IPS DF 6.9 (cell line): ENCODE measurements at regions not wholly inside any gene's neighbourhood (a gene's known extent, or its start where the extent isn't known, plus 50 kb on each side); places are given as distances from the start of the nearest gene placed in this dataset.

Experiments used
- DNase-seq: peaks from one replicate; pipeline ENCODE4 v3.0.0-alpha.2; 2013; ENCODE audit warnings: low read depth, low spot score
- H3K27ac ChIP-seq: one replicate; pipeline ENCODE4 v1.5.1; 2013; ENCODE audit warnings: low read length, control low read depth
- H3K27me3 ChIP-seq: 2 replicates; pipeline ENCODE4 v1.6.1; 2013; ENCODE audit warnings: mild to moderate bottlenecking, low read length; ENCODE audit not compliant: control insufficient read depth, insufficient read depth
- H3K36me3 ChIP-seq: 2 replicates; pipeline ENCODE4 v1.6.1; 2013; ENCODE audit warnings: low read length; ENCODE audit not compliant: control insufficient read depth, insufficient read depth
- H3K4me1 ChIP-seq: 2 replicates; pipeline ENCODE4 v1.6.1; 2013; ENCODE audit warnings: low read length; ENCODE audit not compliant: control insufficient read depth, insufficient read depth
- H3K4me3 ChIP-seq: 2 replicates; pipeline ENCODE4 v1.5.1; 2013; ENCODE audit warnings: mild to moderate bottlenecking, low read length
- H3K9me3 ChIP-seq: 2 replicates; pipeline ENCODE4 v1.6.1; 2013; ENCODE audit warnings: low read length, inconsistent platforms; ENCODE audit not compliant: control insufficient read depth, insufficient read depth
- WGBS: extraction: QIAGEN DNeasy Blood & Tissue Kit; methylation state at CpG from one replicate; pipeline ENCODE4 v1.1.7; 2013; ENCODE audit warnings: mixed read lengths, missing lambda C conversion rate; ENCODE audit not compliant: insufficient read length, insufficient coverage; 5-methylcytosine and 5-hydroxymethylcytosine counted together

- DNase-seq, result no peak
- Histone ChIP-seq H3K27ac (no peak overlapping the region), H3K4me3 (no peak overlapping the region), H3K4me1 (no peaks in the 10 kb centered on the region), H3K36me3 (no peaks in the 10 kb centered on the region), H3K9me3 (no peaks in the 10 kb centered on the region), H3K27me3 (no peaks in the 10 kb centered on the region)
- WGBS, result no CpG with 5 or more reads among the region's 8 CpGs
Measured at GRCh38 chr20:52921340-52921739, 50.8 kb upstream of the TSHZ2 start.

GRCh38 chr20:52918311-52918710, 53.8 kb upstream of the TSHZ2 start:
- H3K36me3 ChIP-seq, result no peaks in the 10 kb centered on the region
- no peak overlapping the region for H3K27ac ChIP-seq
- H3K27me3 ChIP-seq, result no peaks in the 10 kb centered on the region
- DNase-seq, result no peak
- WGBS, result no CpG with 5 or more reads among the region's 1 CpG
- no peak overlapping the region for H3K4me3 ChIP-seq
- H3K9me3 ChIP-seq, result no peaks in the 10 kb centered on the region
- H3K4me1 ChIP-seq, result no peaks in the 10 kb centered on the region

- Histone ChIP-seq H3K27me3 (no peaks in the 10 kb centered on the region), H3K36me3 (no peaks in the 10 kb centered on the region), H3K4me1 (no peaks in the 10 kb centered on the region), H3K9me3 (no peaks in the 10 kb centered on the region), H3K4me3 (no peak overlapping the region), H3K27ac (no peak overlapping the region)
- WGBS, result no CpG with 5 or more reads among the region's 1 CpG
- no peak for DNase-seq
Measured at GRCh38 chr20:52915564-52915963, 56.6 kb upstream of the TSHZ2 start.

- H3K27ac ChIP-seq, result no peak overlapping the region
Measured at GRCh38 chr20:52914870-52915269, 57.3 kb upstream of the TSHZ2 start.

GRCh38 chr20:52913650-52914387, 58.3 kb upstream of the TSHZ2 start:
- Histone ChIP-seq H3K9me3 (no peaks in the 10 kb centered on the region), H3K27me3 (no peaks in the 10 kb centered on the region), H3K36me3 (no peaks in the 10 kb centered on the region), H3K4me1 (no peaks in the 10 kb centered on the region), H3K27ac (no peak overlapping the region), H3K4me3 (no peak overlapping the region)
- no CpG with 5 or more reads among the region's 3 CpGs for whole genome bisulfite sequencing
- no peak for DNase-seq

More at GRCh38 chr20:52914870-52915269, 57.3 kb upstream of the TSHZ2 start:
- Histone ChIP-seq H3K4me3 (no peak overlapping the region), H3K27me3 (no peaks in the 10 kb centered on the region), H3K9me3 (no peaks in the 10 kb centered on the region), H3K4me1 (no peaks in the 10 kb centered on the region), H3K36me3 (no peaks in the 10 kb centered on the region)
- WGBS, result no CpG with 5 or more reads among the region's 2 CpGs
- DNase-seq, result no peak

GRCh38 chr20:52905241-52905994, 66.7 kb upstream of the TSHZ2 start:
- H3K27me3 ChIP-seq, result no peaks in the 10 kb centered on the region
- WGBS, result no CpG with 5 or more reads among the region's 8 CpGs
- H3K4me1 ChIP-seq, result no peaks in the 10 kb centered on the region
- no peak for DNase-seq
- H3K36me3 ChIP-seq, result no peaks in the 10 kb centered on the region
- no peak overlapping the region for H3K4me3 ChIP-seq
- no peaks in the 10 kb centered on the region for H3K9me3 ChIP-seq
- H3K27ac ChIP-seq, result no peak overlapping the region

- no CpG with 5 or more reads among the region's 2 CpGs for WGBS
- H3K27me3 ChIP-seq, result no peaks in the 10 kb centered on the region
Measured at GRCh38 chr20:52904837-52905236, 67.3 kb upstream of the TSHZ2 start.

GRCh38 chr20:52899041-52899608, 73.0 kb upstream of the TSHZ2 start:
- H3K27me3 ChIP-seq, result no peaks in the 10 kb centered on the region
- no peak overlapping the region for H3K4me3 ChIP-seq
- H3K4me1 ChIP-seq, result no peaks in the 10 kb centered on the region
- no peak for DNase-seq
- no peak overlapping the region for H3K27ac ChIP-seq
- no peaks in the 10 kb centered on the region for H3K9me3 ChIP-seq
- WGBS, result no CpG with 5 or more reads among the region's 5 CpGs
- H3K36me3 ChIP-seq, result no peaks in the 10 kb centered on the region

More at GRCh38 chr20:52904837-52905236, 67.3 kb upstream of the TSHZ2 start:
- no peak overlapping the region for H3K27ac ChIP-seq
- no peaks in the 10 kb centered on the region for H3K36me3 ChIP-seq
- H3K4me1 ChIP-seq, result no peaks in the 10 kb centered on the region
- H3K9me3 ChIP-seq, result no peaks in the 10 kb centered on the region
- no peak overlapping the region for H3K4me3 ChIP-seq
- no peak for DNase-seq

- H3K27ac ChIP-seq, result no peak overlapping the region
- no peaks in the 10 kb centered on the region for H3K4me1 ChIP-seq
- no peaks in the 10 kb centered on the region for H3K27me3 ChIP-seq
- no peak for DNase-seq
- H3K36me3 ChIP-seq, result no peaks in the 10 kb centered on the region
- no peak overlapping the region for H3K4me3 ChIP-seq
- no peaks in the 10 kb centered on the region for H3K9me3 ChIP-seq
- WGBS, result no CpG with 5 or more reads among the region's 3 CpGs
Measured at GRCh38 chr20:52896348-52896747, 75.8 kb upstream of the TSHZ2 start.

GRCh38 chr20:52895701-52896100, 76.5 kb upstream of the TSHZ2 start:
- H3K9me3 ChIP-seq, result no peaks in the 10 kb centered on the region
- H3K36me3 ChIP-seq, result no peaks in the 10 kb centered on the region
- H3K4me1 ChIP-seq, result no peaks in the 10 kb centered on the region
- H3K4me3 ChIP-seq, result no peak overlapping the region
- no peaks in the 10 kb centered on the region for H3K27me3 ChIP-seq
- H3K27ac ChIP-seq, result no peak overlapping the region
- no peak for DNase-seq
- WGBS, result no CpG with 5 or more reads among the region's 8 CpGs
